K562 (cell line): ENCODE measurements at regions not wholly inside any gene's neighbourhood (a gene's known extent, or its start where the extent isn't known, plus 50 kb on each side); places are given as distances from the start of the nearest gene placed in this dataset.
A peak's percentile ranks its signal among the peaks of the same experiment; 100 is the strongest.
"Not testable (repeated sequence)": the region's sequence is repeated elsewhere in the genome, so short reads cannot be mapped to it uniquely, and the experiment has no call there.

Experiments used
- ATAC-seq: fragments of 200-7000 bp; cut with Tn5 transposase; 3 replicates; pipeline ENCODE4 v1.9.1; 2020; ENCODE audit warnings: moderate library complexity
- BruUV-seq: library from RNA; stranded (reverse); fragments of 400-500 nt; replicated peaks from 2 replicates; lab custom pipeline; 2021; lab: Mats Ljungman, UMichigan
- CTCF ChIA-PET: fragments of 300-600 bp; formaldehyde crosslinking; extraction: SDS; loops from one replicate; lab custom pipeline; 2021; ENCODE audit warnings: low intra/inter-chr PET ratio; lab: Yijun Ruan, JAX
- POLR2A ChIA-PET: fragments of 300-600, 350-650 bp; sonication (Branson Sonifier 250); formaldehyde crosslinking; extraction: SDS; loops from one replicate; lab custom pipeline; 2021; ENCODE audit warnings: antibody characterized with exemption, inconsistent platforms; lab: Yijun Ruan, JAX
- DNase-seq, 4 experiments: peaks; one replicate each; pipeline versions ENCODE4 v3.0.0 to v3.0.0-alpha.2; 2011 to 2018; ENCODE audit warnings: low spot score in 3 of 4, mixed read lengths in 3 of 4; ENCODE audit errors: extremely low read depth in 1 of 4
- FAIRE-seq: peaks from 2 replicates; lab custom pipeline; 2011; peaks lifted over from hg19 to GRCh38; lab: Jason Lieb, UNC
- H2AFZ ChIP-seq: 2 replicates; pipeline ENCODE4 v1.6.0; 2011; ENCODE audit warnings: low read depth, low read length, control low read depth, inconsistent platforms
- H3K27ac ChIP-seq: fragments of 200-600 bp; 3 replicates; pipeline ENCODE4 v1.8.0; 2011; ENCODE audit warnings: low read depth, mild to moderate bottlenecking, control low read depth, inconsistent platforms, low read length, moderate library complexity, mixed read lengths; ENCODE audit errors: extremely low read depth
- H3K27me3 ChIP-seq, 2 experiments: fragments of 300-600 bp in 1 of 2; 2 replicates in 1 of 2; 3 replicates in 1 of 2; pipeline versions ENCODE4 v1.6.0 to v1.8.0; 2011; ENCODE audit warnings: inconsistent platforms in 2 of 2, low read length in 2 of 2, mild to moderate bottlenecking in 1 of 2, mixed read lengths in 1 of 2, moderate library complexity in 1 of 2; ENCODE audit not compliant: control insufficient read depth in 2 of 2, insufficient read depth in 2 of 2
- H3K36me3 ChIP-seq: fragments of 300-600 bp; 3 replicates; pipeline ENCODE4 v1.8.0; 2011; ENCODE audit warnings: mild to moderate bottlenecking, low read length, inconsistent platforms; ENCODE audit not compliant: control insufficient read depth, insufficient read depth
- H3K4me1 ChIP-seq, 2 experiments: fragments of 200-600 bp in 1 of 2; replicated peaks in 1 of 2; 2 replicates in 1 of 2; 3 replicates in 1 of 2; pipeline versions ENCODE4 v1.5.1 to v1.8.0; 2011; ENCODE audit warnings: inconsistent platforms in 2 of 2, low read length in 2 of 2, mild to moderate bottlenecking in 1 of 2, mixed read lengths in 1 of 2, moderate library complexity in 1 of 2; ENCODE audit not compliant: control insufficient read depth in 2 of 2, insufficient read depth in 2 of 2
- H3K4me2 ChIP-seq: 2 replicates; pipeline ENCODE4 v1.6.1; 2011; ENCODE audit warnings: low read length, control low read depth, inconsistent platforms, mixed read lengths; ENCODE audit not compliant: insufficient read depth
- H3K4me3 ChIP-seq: fragments of 200-600 bp; sonication (generic), shearing (Covaris generic); 2 replicates; pipeline ENCODE4 v1.5.1; 2016; ENCODE audit warnings: control low read depth, inconsistent platforms
- H3K79me2 ChIP-seq: fragments of 200-600 bp; 3 replicates; pipeline ENCODE4 v1.8.0; 2011; ENCODE audit warnings: low read length, inconsistent platforms; ENCODE audit not compliant: control insufficient read depth, insufficient read depth
- H3K9ac ChIP-seq, 2 experiments: 2 replicates each; pipeline versions ENCODE4 v1.6.0 to v1.6.1; 2011; ENCODE audit warnings: low read depth in 2 of 2, low read length in 2 of 2, control low read depth in 1 of 2, inconsistent platforms in 1 of 2, mild to moderate bottlenecking in 1 of 2, mixed read lengths in 1 of 2; ENCODE audit not compliant: insufficient read depth in 1 of 2
- H3K9me1 ChIP-seq: one replicate; pipeline ENCODE4 v1.6.0; 2011; ENCODE audit warnings: inconsistent platforms, mild to moderate bottlenecking, low read length, moderate library complexity; ENCODE audit not compliant: control insufficient read depth, insufficient read depth
- H3K9me3 ChIP-seq: replicated peaks from 2 replicates; pipeline ENCODE4 v1.5.1; 2011; ENCODE audit warnings: low read depth, low read length, inconsistent platforms; ENCODE audit not compliant: control insufficient read depth, insufficient read depth
- H4K20me1 ChIP-seq: replicated peaks from 2 replicates; pipeline ENCODE4 v1.6.1; 2011; ENCODE audit warnings: low read length, inconsistent platforms, mixed read lengths; ENCODE audit not compliant: control insufficient read depth, insufficient read depth
- C11orf30 ChIP-seq: fragments of 450-650 bp; IDR thresholded peaks from 2 replicates; pipeline ENCODE4 v1.6.1; 2016; ENCODE audit warnings: low read depth, mild to moderate bottlenecking
- L3MBTL2 ChIP-seq: fragments of 450-650 bp; IDR thresholded peaks from 2 replicates; pipeline ENCODE4 v1.6.1; 2016; ENCODE audit warnings: mild to moderate bottlenecking, moderate library complexity
- RBM25 ChIP-seq: fragments of 200-400 bp; formaldehyde crosslinking; IDR thresholded peaks from 2 replicates; pipeline ENCODE4 v1.6.1; 2018; ENCODE audit warnings: low read length, low read depth, moderate library complexity; ENCODE audit not compliant: severe bottlenecking
- STAT5A ChIP-seq: IDR thresholded peaks from 2 replicates; pipeline ENCODE4 v1.6.1; 2012; ENCODE audit warnings: low read length, inconsistent platforms, borderline replicate concordance
- TEAD4 ChIP-seq, 2 experiments: sonication (generic) in 1 of 2; formaldehyde crosslinking in 1 of 2; IDR thresholded peaks; 2 replicates each; pipeline versions ENCODE4 v1.6.1 to v1.8.0; 2012 to 2022; ENCODE audit warnings: borderline replicate concordance in 1 of 2, inconsistent platforms in 1 of 2, low read length in 1 of 2, mild to moderate bottlenecking in 1 of 2, missing genetic modification reagents in 1 of 2
- ZNF146 ChIP-seq: IDR thresholded peaks from one replicate; pipeline ENCODE4 v1.6.1; 2018; ENCODE audit warnings: missing compliant biosample characterization; ENCODE audit not compliant: unreplicated experiment
- ZNF316 ChIP-seq: fragments of 450-650 bp; IDR thresholded peaks from 2 replicates; pipeline ENCODE4 v1.6.1; 2016
- WGBS: fragments of 100-300 bp; shearing (Covaris generic); methylation state at CpG from one replicate; pipeline ENCODE4 v1.1.6; 2016; ENCODE audit warnings: low coverage, mixed read lengths; ENCODE audit not compliant: insufficient coverage; ENCODE audit errors: missing lambda C conversion rate; 5-methylcytosine and 5-hydroxymethylcytosine counted together
- in situ Hi-C: fragments of 300-500 bp; cut with MboI; formaldehyde crosslinking; loops from 4 replicates; pipeline ENCODE4 v1.15.0; 2018; ENCODE audit warnings: inconsistent platforms, mixed read lengths
- intact Hi-C: fragments of 100-400 bp; cut with micrococcal nuclease; formaldehyde crosslinking; loops from 2 replicates; pipeline ENCODE4 v1.14.2; 2022

DNA sequence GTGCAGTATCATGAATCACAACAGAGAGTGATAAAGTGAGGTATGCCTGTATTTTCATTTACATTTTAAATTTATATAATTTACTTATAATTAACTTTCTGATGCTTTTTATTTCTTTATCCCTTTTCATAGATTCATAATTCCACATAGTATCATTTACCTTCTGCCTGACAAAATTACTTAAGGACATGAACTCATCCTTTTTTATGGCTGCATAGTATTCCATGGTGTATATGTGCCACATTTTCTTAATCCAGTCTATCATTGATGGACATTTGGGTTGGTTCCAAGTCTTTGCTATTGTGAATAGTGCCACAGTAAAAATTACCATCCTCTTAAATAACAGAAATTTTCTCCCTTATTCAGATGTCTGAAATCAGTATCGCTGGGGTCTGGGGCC is 224.5 kb downstream of the ANKRD7 start:
- H3K4me2 ChIP-seq, H2AFZ ChIP-seq, H3K27ac ChIP-seq, H3K9me1 ChIP-seq, CTCF ChIA-PET, H3K9me3 ChIP-seq, H3K9ac ChIP-seq, H3K79me2 ChIP-seq, FAIRE-seq, intact Hi-C loops, H4K20me1 ChIP-seq, H3K36me3 ChIP-seq, ATAC-seq, BruUV-seq, DNase-seq, POLR2A ChIA-PET, H3K4me3 ChIP-seq, H3K27me3 ChIP-seq, in situ Hi-C loops, H3K4me1 ChIP-seq: not testable (repeated sequence)
- 5% methylated on average over 1 of the region's 1 CpG for WGBS
- TF ChIP-seq RBM25 (peak; percentile 56), ZNF146 (CRISPR knock-in tag) (peak; percentile 63)

DNA sequence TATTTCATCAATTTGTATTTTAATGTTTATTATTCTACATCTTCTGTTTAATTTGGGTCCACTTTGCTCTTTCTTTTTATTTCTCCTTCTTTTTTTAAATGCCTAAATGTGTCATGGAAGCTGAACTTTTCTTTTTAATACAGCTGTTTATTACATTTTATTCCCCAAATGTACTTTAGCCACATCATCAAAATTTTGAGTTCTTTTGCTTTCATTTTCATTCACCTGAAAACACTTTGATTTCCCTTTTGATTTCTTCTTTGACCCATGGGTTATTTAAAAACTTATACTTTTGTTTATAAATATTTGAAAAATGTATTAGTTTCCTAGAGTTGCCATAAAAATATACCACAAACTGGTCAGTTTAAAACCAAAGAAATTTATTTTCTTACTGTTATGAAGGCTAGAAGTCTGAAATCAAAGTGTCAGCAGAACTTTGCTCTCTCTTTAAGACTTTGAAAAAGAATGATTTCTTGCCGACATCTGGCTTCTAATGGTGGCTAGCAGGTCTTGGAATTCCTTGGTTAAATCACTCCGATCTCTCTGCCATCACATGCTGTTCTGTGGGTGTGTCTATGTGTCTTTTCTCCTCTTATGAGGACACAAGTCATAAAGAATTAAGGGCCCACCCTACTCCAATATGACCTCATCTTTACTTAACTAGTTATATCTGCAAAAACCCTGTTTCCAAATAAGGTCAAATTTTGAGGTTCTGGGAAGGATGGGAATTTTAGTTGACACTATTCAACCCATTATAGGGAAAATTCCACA is 225.5 kb downstream of the ANKRD7 start:
- H4K20me1 ChIP-seq = no peaks in the 10 kb centered on the region
- H3K27me3 ChIP-seq = no peaks in the 10 kb centered on the region
- TF ChIP-seq L3MBTL2 (no peak), C11orf30 (peak; percentile 28; the same call in 1 of the 2 replicates), TEAD4 (IDR thresholded peaks at IDR 0.05; ENCODE audit: low read length) (no peak), TEAD4 (CRISPR knock-in tag; IDR thresholded peaks at IDR 0.05; ENCODE audit: borderline replicate concordance) (no peak), ZNF316 (peak; percentile 67), STAT5A (no peak)
- H3K27ac ChIP-seq = no peak overlapping the region
- H3K9ac ChIP-seq = no peak overlapping the region
- intact Hi-C loops = no loop called here
- in situ Hi-C loops = no loop called here
- no peaks in the 10 kb centered on the region for H3K36me3 ChIP-seq
- H3K4me2 ChIP-seq = no peak overlapping the region
- no peak overlapping the region for H2AFZ ChIP-seq
- FAIRE-seq (no peak), ATAC-seq (no peak), DNase-seq (no peak)
- no peaks in the 10 kb centered on the region for H3K79me2 ChIP-seq
- no peaks in the 10 kb centered on the region for H3K9me3 ChIP-seq
- CTCF ChIA-PET = no interaction called here
- 2% methylated on average over 2 of the region's 2 CpGs for WGBS
- no peak overlapping the region for H3K4me3 ChIP-seq
- no peaks in the 10 kb centered on the region for H3K9me1 ChIP-seq
- no peaks in the 10 kb centered on the region for H3K4me1 ChIP-seq
- no TSS peak for BruUV-seq
- POLR2A ChIA-PET = no interaction called here
